ENCODE measurements at regions not wholly inside any gene's neighbourhood (a gene's known extent, or its start where the extent isn't known, plus 50 kb on each side); places are given as distances from the start of the nearest gene placed in this dataset.

- H3K36me3 ChIP-seq, result no peaks in the 10 kb centered on the region
These were observed 119.6 kb downstream of the NPIPB5 start for GRCh38 chr16:22630242-22630641.

GRCh38 chr16:22631264-22631663 is 120.6 kb downstream of the NPIPB5 start:
- no peaks in the 10 kb centered on the region for H3K36me3 ChIP-seq
- no peak overlapping the region for H3K9ac ChIP-seq (ENCODE audit: low read depth in 2 of 2, low read length in 2 of 2)
- intact Hi-C loops (cut with DNase I), result no loop called here
- H3K9me3 ChIP-seq, result no peaks in the 10 kb centered on the region
- no peak for DNase-seq
- no peaks in the 10 kb centered on the region for H3K4me1 ChIP-seq
- H3K27me3 ChIP-seq, result no peaks in the 10 kb centered on the region
- no peak overlapping the region for H3K27ac ChIP-seq
- no peak overlapping the region for H3K4me3 ChIP-seq
- no peak for TF ChIP-seq CTCF (IDR thresholded peaks at IDR 0.05)

More at GRCh38 chr16:22630242-22630641, 119.6 kb downstream of the NPIPB5 start:
- TF ChIP-seq CTCF (IDR thresholded peaks at IDR 0.05), result no peak
- Histone ChIP-seq H3K27me3 (no peaks in the 10 kb centered on the region), H3K9me3 (no peaks in the 10 kb centered on the region), H3K4me3 (no peak overlapping the region), H3K4me1 (no peaks in the 10 kb centered on the region), H3K27ac (no peak overlapping the region), H3K9ac (ENCODE audit: low read depth in 2 of 2, low read length in 2 of 2) (no peak overlapping the region)
- DNase-seq, result no peak
- intact Hi-C loops (cut with DNase I), result no loop called here

GRCh38 chr16:22632606-22633005 is 121.9 kb downstream of the NPIPB5 start:
- Histone ChIP-seq H3K4me3 (no peak overlapping the region), H3K4me1 (no peaks in the 10 kb centered on the region), H3K9ac (ENCODE audit: low read depth in 2 of 2, low read length in 2 of 2) (no peak overlapping the region), H3K36me3 (no peaks in the 10 kb centered on the region), H3K27me3 (no peaks in the 10 kb centered on the region), H3K9me3 (no peaks in the 10 kb centered on the region), H3K27ac (no peak overlapping the region)
- intact Hi-C loops (cut with DNase I), result no loop called here
- no peak for DNase-seq
- TF ChIP-seq CTCF (IDR thresholded peaks at IDR 0.05), result no peak

GRCh38 chr16:22633280-22633679 is 122.6 kb downstream of the NPIPB5 start:
- H3K9ac ChIP-seq (ENCODE audit: low read depth in 2 of 2, low read length in 2 of 2), result no peak overlapping the region
- H3K27me3 ChIP-seq, result no peaks in the 10 kb centered on the region
- no peak overlapping the region for H3K4me3 ChIP-seq
- TF ChIP-seq CTCF (IDR thresholded peaks at IDR 0.05), result no peak
- DNase-seq, result no peak
- no peaks in the 10 kb centered on the region for H3K4me1 ChIP-seq
- no peaks in the 10 kb centered on the region for H3K9me3 ChIP-seq
- intact Hi-C loops (cut with DNase I), result no loop called here
- H3K36me3 ChIP-seq, result no peaks in the 10 kb centered on the region
- H3K27ac ChIP-seq, result no peak overlapping the region

- Histone ChIP-seq H3K9me3 (no peaks in the 10 kb centered on the region), H3K36me3 (no peaks in the 10 kb centered on the region), H3K4me3 (no peak overlapping the region), H3K4me1 (no peaks in the 10 kb centered on the region), H3K9ac (ENCODE audit: low read depth in 2 of 2, low read length in 2 of 2) (no peak overlapping the region), H3K27ac (no peak overlapping the region), H3K27me3 (no peaks in the 10 kb centered on the region)
- DNase-seq, result no peak
- no peak for TF ChIP-seq CTCF (IDR thresholded peaks at IDR 0.05)
- intact Hi-C loops (cut with DNase I), result no loop called here
These were observed 123.1 kb downstream of the NPIPB5 start for GRCh38 chr16:22633799-22634198.

- Histone ChIP-seq H3K9ac (ENCODE audit: low read depth in 2 of 2, low read length in 2 of 2) (no peak overlapping the region), H3K27ac (no peak overlapping the region), H3K9me3 (no peaks in the 10 kb centered on the region), H3K27me3 (no peaks in the 10 kb centered on the region), H3K4me3 (no peak overlapping the region), H3K4me1 (no peaks in the 10 kb centered on the region), H3K36me3 (no peaks in the 10 kb centered on the region)
- no peak for DNase-seq
- intact Hi-C loops (cut with DNase I), result no loop called here
- no peak for TF ChIP-seq CTCF (IDR thresholded peaks at IDR 0.05)
These were observed 124.3 kb downstream of the NPIPB5 start for GRCh38 chr16:22634954-22635353.
